ENCODE measurements at regions not wholly inside any gene's neighbourhood (a gene's known extent, or its start where the extent isn't known, plus 50 kb on each side); places are given as distances from the start of the nearest gene placed in this dataset.

- TF ChIP-seq Cebpa-rat (IDR thresholded peaks at IDR 0.05): no peak
- no peak overlapping the region for H3K4me3 ChIP-seq
- no peak overlapping the region for H3K4me2 ChIP-seq
- H3K4me1 ChIP-seq: no peaks in the 10 kb centered on the region
- H3K36me3 ChIP-seq: no peaks in the 10 kb centered on the region
- H3K27me3 ChIP-seq: no peaks in the 10 kb centered on the region
- no peaks in the 10 kb centered on the region for H4K20me1 ChIP-seq
- no peak overlapping the region for H3K27ac ChIP-seq
- H3K9ac ChIP-seq: no peak overlapping the region
- no peaks in the 10 kb centered on the region for H3K9me3 ChIP-seq
Observed at GRCh38 chr10:121337427-121337826, 260.8 kb downstream of the FGFR2 start.

DNA sequence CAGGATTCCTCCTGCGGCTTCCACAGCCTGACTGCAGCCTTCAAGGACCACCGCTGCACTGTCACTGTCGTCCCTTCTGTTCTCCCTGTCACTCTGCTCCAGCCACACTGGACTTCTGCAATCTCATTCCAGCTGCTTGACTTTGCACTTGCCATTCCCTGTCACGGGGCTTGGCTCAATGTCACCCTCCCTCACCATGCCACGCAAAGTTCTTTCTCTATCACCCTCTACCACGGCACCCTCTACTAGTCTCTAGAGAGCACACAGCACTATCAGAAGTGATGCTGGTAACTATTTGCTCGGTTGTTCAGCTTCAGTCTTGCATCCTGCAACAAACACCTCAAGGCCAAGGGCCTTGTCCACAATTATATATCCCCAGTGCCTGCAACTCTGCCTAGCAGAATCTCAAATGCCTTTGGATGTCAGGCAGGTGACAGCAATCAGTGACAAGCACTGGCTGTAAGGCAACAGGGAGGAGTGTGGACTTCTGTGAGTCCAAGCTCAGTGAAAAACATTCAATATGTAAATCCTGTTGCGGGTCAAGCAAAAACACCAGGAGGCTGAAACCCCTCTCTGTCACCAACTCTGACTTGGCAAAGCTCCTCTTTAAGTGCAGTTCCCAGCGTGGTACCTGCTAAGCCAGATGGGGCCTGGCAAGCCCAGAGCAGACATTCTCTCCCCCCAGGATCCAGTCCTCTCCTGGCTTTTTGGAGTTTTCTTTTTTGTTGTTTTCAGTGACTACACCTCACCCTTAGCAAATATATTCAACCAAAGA, 259.9 kb downstream of the FGFR2 start:
- Histone ChIP-seq H3K9me3 (no peaks in the 10 kb centered on the region), H3K36me3 (no peaks in the 10 kb centered on the region), H3K4me3 (no peak overlapping the region), H3K9ac (no peak overlapping the region), H3K4me2 (no peak overlapping the region), H3K27me3 (no peaks in the 10 kb centered on the region), H4K20me1 (no peaks in the 10 kb centered on the region), H3K27ac (no peak overlapping the region), H3K4me1 (no peaks in the 10 kb centered on the region)
- TF ChIP-seq Cebpa-rat (IDR thresholded peaks at IDR 0.05): no peak

DNA sequence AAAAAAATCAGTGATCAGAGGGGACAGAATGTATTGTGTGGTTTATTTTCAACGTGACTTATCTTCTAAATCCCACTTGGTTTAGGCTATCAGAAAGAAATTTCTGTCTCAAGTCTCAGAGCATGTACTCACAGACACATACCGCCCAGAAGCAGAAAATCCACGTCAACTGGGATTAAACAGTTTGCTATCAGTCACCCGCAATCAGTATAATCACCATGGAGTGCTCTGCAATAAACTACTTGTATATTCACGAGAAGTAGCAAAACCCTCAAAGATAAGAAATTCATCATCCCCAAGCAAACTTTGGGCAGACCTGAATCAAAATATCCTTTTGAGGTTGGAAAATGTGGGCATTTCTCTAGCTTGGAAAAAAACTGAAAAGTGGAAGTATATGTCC, 259.1 kb downstream of the FGFR2 start:
- H3K27me3 ChIP-seq: no peaks in the 10 kb centered on the region
- no peak for TF ChIP-seq Cebpa-rat (IDR thresholded peaks at IDR 0.05)
- no peak overlapping the region for H3K4me2 ChIP-seq
- no peak overlapping the region for H3K4me3 ChIP-seq
- H3K27ac ChIP-seq: no peak overlapping the region
- H4K20me1 ChIP-seq: no peaks in the 10 kb centered on the region
- no peaks in the 10 kb centered on the region for H3K36me3 ChIP-seq
- H3K4me1 ChIP-seq: no peaks in the 10 kb centered on the region
- no peaks in the 10 kb centered on the region for H3K9me3 ChIP-seq
- no peak overlapping the region for H3K9ac ChIP-seq

GRCh38 chr10:121340271-121340831, 257.9 kb downstream of the FGFR2 start:
- H3K27me3 ChIP-seq: no peaks in the 10 kb centered on the region
- H3K9ac ChIP-seq: no peak overlapping the region
- no peaks in the 10 kb centered on the region for H3K4me1 ChIP-seq
- H4K20me1 ChIP-seq: no peaks in the 10 kb centered on the region
- no peaks in the 10 kb centered on the region for H3K9me3 ChIP-seq
- TF ChIP-seq Cebpa-rat (IDR thresholded peaks at IDR 0.05): no peak
- no peak overlapping the region for H3K4me3 ChIP-seq
- no peak overlapping the region for H3K4me2 ChIP-seq
- H3K27ac ChIP-seq: no peak overlapping the region
- no peaks in the 10 kb centered on the region for H3K36me3 ChIP-seq

DNA sequence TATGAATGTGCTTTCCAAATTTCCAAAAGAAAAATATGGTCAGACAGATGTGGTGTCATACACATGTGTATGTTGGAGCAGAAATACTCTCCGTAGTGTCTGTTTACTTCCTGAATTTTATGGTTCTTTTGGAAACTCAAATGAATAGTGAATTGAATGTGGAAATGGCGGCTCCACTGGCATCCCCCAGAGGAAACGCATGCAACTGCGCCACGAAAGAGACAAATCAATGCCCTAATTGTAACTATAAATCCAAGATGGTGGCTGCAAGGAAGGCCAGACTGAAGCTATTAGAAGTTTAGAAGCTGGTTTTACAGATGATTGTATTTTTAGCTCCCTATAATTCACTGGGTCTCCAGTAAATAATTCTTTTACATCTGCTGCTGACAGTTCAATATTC, 246.7 kb downstream of the FGFR2 start:
- Histone ChIP-seq H3K36me3 (no peaks in the 10 kb centered on the region), H3K4me2 (no peak overlapping the region), H3K9me3 (peaks cover 16% of the 10 kb centered on the region), H3K27me3 (no peaks in the 10 kb centered on the region), H3K4me1 (no peaks in the 10 kb centered on the region), H3K4me3 (no peak overlapping the region), H4K20me1 (no peaks in the 10 kb centered on the region), H3K27ac (no peak overlapping the region), H3K9ac (no peak overlapping the region)
- no peak for TF ChIP-seq Cebpa-rat (IDR thresholded peaks at IDR 0.05)

- Histone ChIP-seq H3K27ac (no peak overlapping the region), H4K20me1 (no peaks in the 10 kb centered on the region), H3K4me1 (no peaks in the 10 kb centered on the region), H3K27me3 (no peaks in the 10 kb centered on the region), H3K4me3 (no peak overlapping the region), H3K36me3 (no peaks in the 10 kb centered on the region), H3K4me2 (no peak overlapping the region), H3K9ac (no peak overlapping the region), H3K9me3 (peaks cover 16% of the 10 kb centered on the region)
- no peak for TF ChIP-seq Cebpa-rat (IDR thresholded peaks at IDR 0.05)
Observed at GRCh38 chr10:121352231-121352855, 245.9 kb downstream of the FGFR2 start.

DNA sequence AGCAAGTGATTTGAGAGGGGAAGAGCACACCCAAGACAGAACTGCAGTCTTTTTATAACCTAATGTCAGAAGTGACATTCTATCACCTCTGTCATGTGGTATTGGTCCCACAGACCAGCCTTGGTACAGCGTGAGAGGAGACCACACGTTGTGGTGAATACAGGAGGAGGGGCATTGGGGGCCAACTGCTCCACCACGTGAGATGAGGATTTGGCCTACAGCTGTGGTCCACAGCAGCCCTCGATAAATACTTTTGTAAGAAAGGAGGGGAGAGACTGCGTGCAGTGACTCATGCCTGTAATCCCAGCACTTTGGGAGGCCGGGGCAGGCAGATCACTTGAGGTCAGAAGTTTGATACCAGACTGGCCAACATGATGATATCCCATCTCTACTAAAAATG, 243.1 kb downstream of the FGFR2 start:
- Histone ChIP-seq H3K27me3 (no peaks in the 10 kb centered on the region), H4K20me1 (no peaks in the 10 kb centered on the region), H3K4me2 (no peak overlapping the region), H3K4me1 (no peaks in the 10 kb centered on the region), H3K4me3 (no peak overlapping the region), H3K36me3 (no peaks in the 10 kb centered on the region), H3K27ac (no peak overlapping the region), H3K9ac (no peak overlapping the region), H3K9me3 (peaks cover 16% of the 10 kb centered on the region)
- no peak for TF ChIP-seq Cebpa-rat (IDR thresholded peaks at IDR 0.05)

DNA sequence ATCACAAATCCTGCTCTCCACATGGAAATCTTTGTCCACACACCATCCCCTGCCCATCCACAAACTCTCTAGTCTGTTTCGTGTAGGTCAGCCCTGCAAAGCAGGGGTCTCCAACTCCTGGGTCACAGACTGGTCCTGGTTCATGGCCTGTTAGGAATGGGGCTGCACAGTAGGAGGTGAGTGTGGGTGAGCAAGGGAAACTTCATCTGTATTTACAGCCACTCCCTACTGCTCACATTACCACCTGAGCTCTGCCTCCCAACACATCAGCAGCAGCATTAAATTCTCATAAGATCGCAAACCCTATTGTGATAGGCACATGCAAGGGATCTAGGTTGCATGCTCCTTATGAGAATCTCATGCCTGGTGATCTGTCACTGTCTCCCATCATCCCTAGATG, 242.1 kb downstream of the FGFR2 start:
- TF ChIP-seq Cebpa-rat (IDR thresholded peaks at IDR 0.05): no peak
- Histone ChIP-seq H3K4me2 (no peak overlapping the region), H3K9me3 (peaks cover 16% of the 10 kb centered on the region), H3K9ac (no peak overlapping the region), H3K36me3 (no peaks in the 10 kb centered on the region), H3K4me3 (no peak overlapping the region), H4K20me1 (no peaks in the 10 kb centered on the region), H3K4me1 (no peaks in the 10 kb centered on the region), H3K27me3 (no peaks in the 10 kb centered on the region), H3K27ac (no peak overlapping the region)

DNA sequence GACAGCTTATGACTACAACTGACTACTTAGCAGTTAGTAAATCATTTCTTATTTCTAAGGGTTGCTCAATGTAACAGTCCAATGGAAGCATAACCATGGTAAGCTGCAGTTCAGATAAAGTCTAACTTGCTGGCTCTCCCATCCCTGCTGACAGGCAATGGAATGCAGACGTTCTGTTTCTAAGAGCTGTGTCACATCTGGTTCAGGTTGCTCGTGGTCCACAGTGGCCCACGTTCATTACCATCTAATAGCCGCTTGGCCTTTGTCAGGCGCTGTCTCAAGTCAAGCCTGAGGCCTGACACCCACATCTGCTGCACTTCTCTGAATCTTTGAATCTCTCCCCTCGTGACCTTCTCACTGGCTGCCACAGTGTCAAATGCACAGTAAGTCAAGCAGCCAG, 240.8 kb downstream of the FGFR2 start:
- H3K4me3 ChIP-seq: no peak overlapping the region
- H3K36me3 ChIP-seq: no peaks in the 10 kb centered on the region
- H3K27ac ChIP-seq: no peak overlapping the region
- no peak overlapping the region for H3K4me2 ChIP-seq
- no peaks in the 10 kb centered on the region for H3K27me3 ChIP-seq
- no peak overlapping the region for H3K9ac ChIP-seq
- peaks cover 16% of the 10 kb centered on the region for H3K9me3 ChIP-seq
- no peak for TF ChIP-seq Cebpa-rat (IDR thresholded peaks at IDR 0.05)
- H3K4me1 ChIP-seq: no peaks in the 10 kb centered on the region
- H4K20me1 ChIP-seq: no peaks in the 10 kb centered on the region

GRCh38 chr10:121362026-121362425, 236.2 kb downstream of the FGFR2 start:
- Histone ChIP-seq H3K4me2 (no peak overlapping the region), H3K9ac (no peak overlapping the region), H3K4me1 (no peaks in the 10 kb centered on the region), H3K27ac (no peak overlapping the region), H3K27me3 (no peaks in the 10 kb centered on the region), H3K4me3 (no peak overlapping the region), H3K9me3 (no peaks in the 10 kb centered on the region), H3K36me3 (no peaks in the 10 kb centered on the region), H4K20me1 (no peaks in the 10 kb centered on the region)
- no peak for TF ChIP-seq Cebpa-rat (IDR thresholded peaks at IDR 0.05)

Measured in BLaER1 (cell line).